HCT116 (cell line): ENCODE measurements at regions not wholly inside any gene's neighbourhood (a gene's known extent, or its start where the extent isn't known, plus 50 kb on each side); places are given as distances from the start of the nearest gene placed in this dataset.

ENCODE experiments used
- CTCF ChIP-seq, 3 experiments: fragments of 200-600 bp in 1 of 3; sonication (generic) in 1 of 3; IDR thresholded peaks in 2 of 3; conservative IDR thresholded peaks in 1 of 3; 2 replicates each; pipeline ENCODE4 v1.5.1; 2012 to 2017; ENCODE audit warnings: low read depth in 2 of 3, low read length in 2 of 3, antibody characterized with exemption in 1 of 3, borderline replicate concordance in 1 of 3, control low read depth in 1 of 3, mild to moderate bottlenecking in 1 of 3, mixed read lengths in 1 of 3, mixed run types in 1 of 3, moderate library complexity in 1 of 3; ENCODE audit not compliant: insufficient read depth in 1 of 3
- EGR1 ChIP-seq: IDR thresholded peaks from 2 replicates; pipeline ENCODE4 v1.6.1; 2012; ENCODE audit warnings: low read depth
- FOSL1 ChIP-seq: IDR thresholded peaks from 2 replicates; pipeline ENCODE4 v1.6.1; 2012; ENCODE audit warnings: low read depth
- JUND ChIP-seq: IDR thresholded peaks from 2 replicates; pipeline ENCODE4 v1.6.1; 2012
- POLR2AphosphoS5 ChIP-seq: IDR thresholded peaks from 2 replicates; pipeline ENCODE4 v1.6.1; 2011; ENCODE audit warnings: mild to moderate bottlenecking, low read depth, low read length, moderate library complexity

DNA sequence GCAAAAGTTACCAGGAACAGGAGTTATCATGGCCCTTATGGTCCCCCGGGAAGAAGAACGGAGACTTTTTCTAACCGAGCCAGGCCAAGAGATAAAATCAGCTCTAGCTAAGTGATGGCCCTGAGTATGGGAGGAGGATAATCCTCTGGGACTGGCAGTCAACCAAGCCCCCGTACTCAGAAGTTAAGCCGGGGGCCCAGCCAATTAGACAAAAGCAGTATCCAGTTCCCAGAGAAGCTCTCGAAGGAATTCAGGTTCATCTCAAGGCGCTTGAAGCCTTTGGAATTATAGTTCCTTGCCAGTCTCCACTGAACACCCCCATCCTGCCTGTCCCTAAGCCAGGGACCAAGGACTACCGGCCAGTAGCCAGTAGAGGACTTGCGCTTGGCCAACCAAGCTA lies 365.3 kb upstream of the TCF4 start:
- TF ChIP-seq CTCF (IDR thresholded peaks at IDR 0.05 in 2 of 3, conservative IDR thresholded peaks at IDR 0.05 in 1 of 3; ENCODE audit: borderline replicate concordance in 1 of 3, insufficient read depth in 1 of 3, low read depth in 2 of 3, low read length in 2 of 3) (no peak), EGR1 (no peak), JUND (no peak), FOSL1 (no peak), POLR2AphosphoS5 (no peak)
